Transverse colon (tissue), 3 donors: ENCODE measurements at regions not wholly inside any gene's neighbourhood (a gene's known extent, or its start where the extent isn't known, plus 50 kb on each side); places are given as distances from the start of the nearest gene placed in this dataset.

Source experiments
- EP300 ChIP-seq: sonication (generic); formaldehyde crosslinking; IDR thresholded peaks from one replicate; pipeline ENCODE4 v1.6.1; 2017; ENCODE audit warnings: antibody characterized with exemption, low read depth
- POLR2A ChIP-seq: fragments of 450-650 bp; IDR thresholded peaks from one replicate; pipeline ENCODE4 v1.6.1; 2016; ENCODE audit warnings: antibody characterized with exemption, mild to moderate bottlenecking, moderate library complexity
- TF ChIP-seq, protein P1 (sequence below), 5 experiments: fragments of 200-600 bp in 3 of 5; fragments of 450-650 bp in 2 of 5; sonication (generic) in 3 of 5; IDR thresholded peaks; 1 replicate in 2 of 5; 2 replicates in 3 of 5; pipeline ENCODE4 v1.5.1; 2016 to 2017; ENCODE audit warnings: antibody characterized with exemption in 5 of 5, inconsistent platforms in 3 of 5, mild to moderate bottlenecking in 2 of 5, moderate library complexity in 1 of 5

DNA sequence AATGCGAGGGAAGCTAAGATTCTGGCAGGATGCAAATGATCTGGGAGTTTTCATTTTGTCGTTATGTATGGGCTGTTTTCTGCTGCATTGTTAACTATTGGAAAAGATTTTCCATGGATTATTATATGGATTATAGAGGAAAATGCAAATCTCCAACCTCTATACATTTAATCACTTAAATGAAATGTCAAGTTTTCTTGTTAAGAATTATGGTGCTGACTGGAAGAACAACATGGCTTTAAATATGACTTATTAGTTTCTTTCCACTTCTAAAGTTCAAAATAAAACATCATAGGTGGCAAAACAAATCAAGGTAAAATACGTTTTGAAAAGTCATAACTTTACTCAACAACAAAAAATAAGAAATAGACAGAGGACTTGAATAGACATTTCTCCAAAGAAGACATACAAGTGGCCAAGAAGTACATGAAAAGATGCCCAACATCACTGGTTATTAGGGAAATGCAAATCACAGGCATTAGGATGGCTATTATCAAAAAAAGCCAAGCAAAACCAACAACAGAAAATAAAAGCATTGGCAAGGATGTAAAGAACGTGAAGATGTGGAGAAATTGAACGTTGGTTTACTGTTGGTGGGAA, 56.2 kb upstream of the CLDN5 start:
- no peak for TF ChIP-seq POLR2A
- TF ChIP-seq EP300: no peak
- TF ChIP-seq, protein P1, sequence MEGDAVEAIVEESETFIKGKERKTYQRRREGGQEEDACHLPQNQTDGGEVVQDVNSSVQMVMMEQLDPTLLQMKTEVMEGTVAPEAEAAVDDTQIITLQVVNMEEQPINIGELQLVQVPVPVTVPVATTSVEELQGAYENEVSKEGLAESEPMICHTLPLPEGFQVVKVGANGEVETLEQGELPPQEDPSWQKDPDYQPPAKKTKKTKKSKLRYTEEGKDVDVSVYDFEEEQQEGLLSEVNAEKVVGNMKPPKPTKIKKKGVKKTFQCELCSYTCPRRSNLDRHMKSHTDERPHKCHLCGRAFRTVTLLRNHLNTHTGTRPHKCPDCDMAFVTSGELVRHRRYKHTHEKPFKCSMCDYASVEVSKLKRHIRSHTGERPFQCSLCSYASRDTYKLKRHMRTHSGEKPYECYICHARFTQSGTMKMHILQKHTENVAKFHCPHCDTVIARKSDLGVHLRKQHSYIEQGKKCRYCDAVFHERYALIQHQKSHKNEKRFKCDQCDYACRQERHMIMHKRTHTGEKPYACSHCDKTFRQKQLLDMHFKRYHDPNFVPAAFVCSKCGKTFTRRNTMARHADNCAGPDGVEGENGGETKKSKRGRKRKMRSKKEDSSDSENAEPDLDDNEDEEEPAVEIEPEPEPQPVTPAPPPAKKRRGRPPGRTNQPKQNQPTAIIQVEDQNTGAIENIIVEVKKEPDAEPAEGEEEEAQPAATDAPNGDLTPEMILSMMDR (IDR thresholded peaks at IDR 0.05): no peak
